ENCODE measurements at regions not wholly inside any gene's neighbourhood (a gene's known extent, or its start where the extent isn't known, plus 50 kb on each side); places are given as distances from the start of the nearest gene placed in this dataset.
"Not testable (repeated sequence)": the region's sequence is repeated elsewhere in the genome, so short reads cannot be mapped to it uniquely, and the experiment has no call there.

DNA sequence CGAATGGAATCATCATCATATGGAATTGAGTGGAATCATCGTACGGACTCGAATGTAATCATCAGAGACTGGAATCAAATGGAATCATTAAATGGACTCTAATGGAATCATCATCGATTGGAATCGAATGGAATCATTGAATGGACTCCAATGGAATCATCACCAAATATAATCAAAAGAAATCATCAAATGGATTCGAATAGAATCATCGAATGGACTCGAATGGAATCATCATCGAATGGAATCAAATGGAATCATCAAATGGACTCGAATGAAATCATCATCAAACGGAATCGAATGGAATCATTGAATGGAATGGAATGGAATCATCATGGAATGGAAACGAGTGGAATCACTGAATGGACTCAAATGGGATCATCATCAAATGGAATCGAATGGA is 233.5 kb downstream of the SHCBP1 start:
- DNase-seq, result peak in 1 of 5 experiments; percentile 66

GRCh38 chr16:46386805-46387620 is 234.2 kb downstream of the SHCBP1 start:
- peak in 1 of 5 experiments; percentile 54 for DNase-seq

GRCh38 chr16:46386110-46386771 is 234.9 kb downstream of the SHCBP1 start:
- DNase-seq, result not testable (repeated sequence)

DNA sequence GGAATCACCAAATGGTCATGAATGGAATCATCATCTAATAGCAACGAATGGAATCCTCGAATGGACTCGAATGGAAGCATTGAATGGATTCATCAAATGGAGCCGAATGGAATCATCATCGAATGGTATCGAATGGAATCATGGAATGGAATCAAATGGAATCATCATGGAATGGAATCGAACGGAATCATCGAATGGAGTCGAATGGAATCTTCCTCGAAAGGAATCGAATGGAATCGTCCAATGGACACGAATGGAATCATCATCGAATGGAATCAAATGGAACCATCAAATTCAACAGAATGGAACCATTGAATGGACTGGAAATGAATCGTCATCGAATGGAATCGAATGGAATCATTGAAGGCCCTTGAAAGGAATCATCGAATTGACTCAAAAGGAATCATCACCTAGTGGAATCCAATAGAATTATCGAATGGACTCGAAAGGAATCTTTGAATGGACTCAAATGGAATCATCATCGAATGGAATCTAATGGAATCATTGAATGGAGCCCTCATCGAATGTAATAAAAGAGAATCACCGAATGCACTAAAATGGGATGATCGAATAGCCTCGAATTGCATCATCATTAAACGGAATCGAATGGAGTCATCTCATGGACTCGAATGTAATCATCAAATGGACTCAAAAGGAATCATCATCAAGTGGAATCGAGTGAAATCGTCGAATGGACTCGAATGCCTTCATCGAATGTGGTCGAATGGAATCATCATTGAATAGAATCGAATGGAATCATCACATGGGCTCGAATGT is 236.7 kb downstream of the SHCBP1 start:
- peak in 1 of 5 experiments; percentile 22 for DNase-seq

DNA sequence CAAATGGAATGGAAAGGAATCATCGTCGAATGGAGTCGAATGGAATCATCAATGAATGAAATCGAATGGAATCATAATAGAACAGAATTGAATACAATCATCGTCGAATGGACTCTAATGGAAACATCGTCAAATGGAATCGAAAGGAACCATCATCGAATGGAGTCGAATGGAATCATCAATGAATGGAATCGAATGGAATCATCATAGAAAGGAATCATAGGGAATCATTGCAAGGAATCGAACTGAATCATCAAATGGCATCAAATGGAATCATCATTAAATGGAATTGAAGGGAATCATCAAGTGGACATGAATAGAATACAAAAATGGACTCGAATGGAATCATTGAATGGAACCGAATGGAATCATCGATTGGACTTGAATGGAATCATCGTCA is 237.6 kb downstream of the SHCBP1 start:
- not testable (repeated sequence) for DNase-seq

DNA sequence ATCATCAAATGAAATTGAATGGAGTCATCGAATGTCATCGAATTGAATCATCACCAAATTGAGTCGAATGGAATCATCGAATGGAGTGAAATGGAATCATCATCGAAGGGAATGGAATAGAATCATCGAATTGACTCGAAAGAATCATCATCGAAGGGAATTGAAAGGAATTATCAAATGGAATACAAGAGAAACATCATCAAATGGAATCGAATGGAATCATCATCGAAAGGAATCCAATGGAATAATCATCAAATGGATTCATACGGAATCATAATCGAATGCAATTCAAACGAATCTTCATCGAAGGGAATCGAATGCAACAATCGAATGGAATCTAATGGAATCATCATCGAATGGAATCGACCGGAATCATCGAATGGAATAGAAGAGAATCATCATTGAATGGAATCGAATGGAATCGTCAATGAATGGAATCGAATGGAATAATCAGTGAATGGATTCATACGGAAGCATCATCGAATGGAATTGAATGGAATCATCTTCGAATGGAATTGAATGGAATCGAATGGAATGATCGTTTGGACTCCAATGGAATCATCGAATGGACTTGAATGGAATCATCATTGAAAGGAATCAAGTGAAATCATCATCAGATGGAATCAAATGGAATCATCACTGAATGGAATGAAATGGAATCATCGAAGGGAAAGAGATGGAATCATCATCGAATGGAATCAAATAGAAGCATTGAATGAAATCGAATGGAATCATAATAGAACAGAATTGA is 238.2 kb downstream of the SHCBP1 start:
- DNase-seq, result peak in 1 of 5 experiments; percentile 6

GRCh38 chr16:46382079-46382478 is 239.1 kb downstream of the SHCBP1 start:
- DNase-seq, result not testable (repeated sequence)

DNA sequence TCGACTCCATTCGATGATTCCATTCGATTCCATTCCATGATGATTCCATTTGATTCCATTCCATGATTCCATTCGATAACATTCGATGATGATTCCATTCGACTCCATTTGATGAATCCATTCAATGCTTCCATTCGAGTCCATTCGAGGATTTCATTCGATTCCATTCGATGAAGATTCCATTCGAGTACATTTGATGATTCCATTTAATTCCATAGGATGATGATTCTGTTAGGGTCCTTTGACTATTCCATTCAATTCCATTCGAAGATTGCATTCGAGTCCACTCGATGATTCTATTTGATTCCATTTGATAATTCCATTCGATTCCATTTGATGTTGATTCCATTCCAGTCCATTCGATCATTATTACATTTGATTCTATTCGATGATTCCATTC is 239.8 kb downstream of the SHCBP1 start:
- DNase-seq, result not testable (repeated sequence)

All from T-helper 2 cell (primary cell).